ENCODE measurements at regions not wholly inside any gene's neighbourhood (a gene's known extent, or its start where the extent isn't known, plus 50 kb on each side); places are given as distances from the start of the nearest gene placed in this dataset.

GRCh38 chr1:87170157-87170556, 158.5 kb upstream of the LMO4 start:
- Histone ChIP-seq H4K20me1 (ENCODE audit: control insufficient read depth, insufficient read depth, insufficient read length) (no peaks in the 10 kb centered on the region), H2AK5ac (ENCODE audit: insufficient read length, low read length) (no peak overlapping the region), H3T11ph (ENCODE audit: low read length) (no peak overlapping the region), H3K4ac (ENCODE audit: low read depth, low read length) (no peak overlapping the region), H3K79me1 (ENCODE audit: insufficient read depth, low read depth, low read length, poor library complexity, severe bottlenecking) (no peaks in the 10 kb centered on the region), H3K23ac (ENCODE audit: insufficient read length, low read depth, low read length) (no peak overlapping the region), H2BK12ac (ENCODE audit: insufficient read length, low read depth, low read length) (no peak overlapping the region), H4K8ac (replicated peaks; ENCODE audit: insufficient read length, low read depth, low read length) (no peak overlapping the region), H4K5ac (ENCODE audit: insufficient read length, low read depth, low read length) (no peak overlapping the region), H3K27ac (ENCODE audit: insufficient read length, low read depth, low read length) (no peak overlapping the region), H2BK20ac (ENCODE audit: low read depth, low read length, poor library complexity, severe bottlenecking) (no peak overlapping the region), H2BK120ac (ENCODE audit: low read depth, low read length, poor library complexity, severe bottlenecking) (no peak overlapping the region), H2AFZ (ENCODE audit: low read length) (no peak overlapping the region), H3K23me2 (ENCODE audit: insufficient read length, low read depth, low read length, poor library complexity, severe bottlenecking) (no peaks in the 10 kb centered on the region), H3K56ac (ENCODE audit: insufficient read length, low read depth, low read length) (no peak overlapping the region), H3K9me3 (ENCODE audit: control insufficient read depth, low read depth, low read length) (no peaks in the 10 kb centered on the region), H2BK5ac (ENCODE audit: insufficient read length, low read length) (no peak overlapping the region), H4K91ac (ENCODE audit: insufficient read length, low read depth, low read length) (no peak overlapping the region), H3K79me2 (ENCODE audit: insufficient read depth, low read length) (no peaks in the 10 kb centered on the region), H3K18ac (ENCODE audit: insufficient read length, low read depth, low read length) (no peak overlapping the region), H2BK15ac (ENCODE audit: low read depth, low read length) (no peak overlapping the region), H3K4me1 (ENCODE audit: insufficient read depth, low read length) (no peaks in the 10 kb centered on the region), H3K9ac (ENCODE audit: extremely low read depth, insufficient read length, low read length) (no peak overlapping the region), H3K27me3 (ENCODE audit: insufficient read depth, low read length) (no peaks in the 10 kb centered on the region), H3K4me2 (ENCODE audit: insufficient read depth, insufficient read length, low read length) (no peak overlapping the region), H3K14ac (ENCODE audit: insufficient read depth, low read length) (no peak overlapping the region)
- WGBS (ENCODE audit: extremely low coverage, insufficient read length, low lambda C conversion rate) = no CpG with 5 or more reads among the region's 7 CpGs
- Mint-ChIP-seq H3K27ac (0 out of 7 replicates have a peak overlapping the region, but pooled peaks of 1 of the 3 experiments have one; percentile 29), H3K4me3 (no peak overlapping the region), H3K36me3 (ENCODE audit: insufficient read depth in 1 of 3, low read depth in 3 of 3) (no peaks in the 10 kb centered on the region), H3K4me1 (peaks cover 6 to 11% of the 10 kb centered on the region in 2 experiments; a peak in 3 of 4 replicates), H3K27me3 (ENCODE audit: low read depth) (no peaks in the 10 kb centered on the region; the same call in 1 of the 2 replicates), H3K9me3 (no peaks in the 10 kb centered on the region)
- DNase-seq = no peak
- no peak for TF ChIP-seq CTCF (conservative IDR thresholded peaks at IDR 0.05)
